ENCODE measurements at regions not wholly inside any gene's neighbourhood (a gene's known extent, or its start where the extent isn't known, plus 50 kb on each side); places are given as distances from the start of the nearest gene placed in this dataset.

- ChIA-PET POLR2A (no interaction called here), CTCF (no interaction called here)
- intact Hi-C loops (cut with micrococcal nuclease), result no loop called here
- DNase-seq, result no peak
- Mint-ChIP-seq H3K27ac (no peak overlapping the region), H3K4me3 (no peak overlapping the region), H3K27me3 (no peaks in the 10 kb centered on the region), H3K9me3 (ENCODE audit: insufficient read depth) (no peaks in the 10 kb centered on the region), H3K4me1 (no peaks in the 10 kb centered on the region)
- Histone ChIP-seq H3K9me3 (ENCODE audit: control extremely low read depth in 1 of 3, control insufficient read depth in 2 of 3, insufficient read depth in 1 of 3, low read length in 2 of 3) (no peaks in the 10 kb centered on the region), H3K4me3 (ENCODE audit: control extremely low read depth in 1 of 5, extremely low read depth in 1 of 5, insufficient read depth in 1 of 5, low read depth in 2 of 5, low read length in 4 of 5) (no peak overlapping the region), H3K27me3 (replicated peaks in 1 of 4; ENCODE audit: control extremely low read depth in 1 of 4, control insufficient read depth in 3 of 4, insufficient read depth in 4 of 4, low read length in 3 of 4) (no peaks in the 10 kb centered on the region), H4K20me1 (ENCODE audit: control insufficient read depth, insufficient read depth, low read length, poor library complexity, severe bottlenecking) (no peaks in the 10 kb centered on the region), H3K79me2 (ENCODE audit: control insufficient read depth, insufficient read depth, low read length) (no peaks in the 10 kb centered on the region), H3K4me1 (ENCODE audit: control insufficient read depth in 2 of 2, insufficient read depth in 2 of 2, low read length in 2 of 2) (no peaks in the 10 kb centered on the region), H2AFZ (ENCODE audit: insufficient read depth, low read depth, low read length, poor library complexity, severe bottlenecking) (no peak overlapping the region), H3K27ac (ENCODE audit: low read length in 2 of 2) (no peak overlapping the region), H3K9ac (ENCODE audit: low read length) (no peak overlapping the region), H3K4me2 (replicated peaks; ENCODE audit: low read depth, low read length, poor library complexity, severe bottlenecking) (no peak overlapping the region), H3K36me3 (replicated peaks in 1 of 2; ENCODE audit: control extremely low read depth in 1 of 2, control insufficient read depth in 1 of 2, extremely low read depth in 1 of 2, insufficient read depth in 2 of 2, low read length in 1 of 2) (no peaks in the 10 kb centered on the region)
- WGBS (ENCODE audit: insufficient coverage), result 83% methylated on average over 1 of the region's 3 CpGs
- TF ChIP-seq, protein P1, sequence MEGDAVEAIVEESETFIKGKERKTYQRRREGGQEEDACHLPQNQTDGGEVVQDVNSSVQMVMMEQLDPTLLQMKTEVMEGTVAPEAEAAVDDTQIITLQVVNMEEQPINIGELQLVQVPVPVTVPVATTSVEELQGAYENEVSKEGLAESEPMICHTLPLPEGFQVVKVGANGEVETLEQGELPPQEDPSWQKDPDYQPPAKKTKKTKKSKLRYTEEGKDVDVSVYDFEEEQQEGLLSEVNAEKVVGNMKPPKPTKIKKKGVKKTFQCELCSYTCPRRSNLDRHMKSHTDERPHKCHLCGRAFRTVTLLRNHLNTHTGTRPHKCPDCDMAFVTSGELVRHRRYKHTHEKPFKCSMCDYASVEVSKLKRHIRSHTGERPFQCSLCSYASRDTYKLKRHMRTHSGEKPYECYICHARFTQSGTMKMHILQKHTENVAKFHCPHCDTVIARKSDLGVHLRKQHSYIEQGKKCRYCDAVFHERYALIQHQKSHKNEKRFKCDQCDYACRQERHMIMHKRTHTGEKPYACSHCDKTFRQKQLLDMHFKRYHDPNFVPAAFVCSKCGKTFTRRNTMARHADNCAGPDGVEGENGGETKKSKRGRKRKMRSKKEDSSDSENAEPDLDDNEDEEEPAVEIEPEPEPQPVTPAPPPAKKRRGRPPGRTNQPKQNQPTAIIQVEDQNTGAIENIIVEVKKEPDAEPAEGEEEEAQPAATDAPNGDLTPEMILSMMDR (IDR thresholded peaks at IDR 0.05), result no peak
- no peak for TF ChIP-seq EZH2 (IDR thresholded peaks at IDR 0.05; ENCODE audit: borderline replicate concordance, insufficient read depth, low read depth, low read length, poor library complexity, severe bottlenecking)
- no peak for ATAC-seq (ENCODE audit: low read depth)
Measured at GRCh38 chr18:29087616-29088246, 910.8 kb upstream of the CDH2 start.

DNA sequence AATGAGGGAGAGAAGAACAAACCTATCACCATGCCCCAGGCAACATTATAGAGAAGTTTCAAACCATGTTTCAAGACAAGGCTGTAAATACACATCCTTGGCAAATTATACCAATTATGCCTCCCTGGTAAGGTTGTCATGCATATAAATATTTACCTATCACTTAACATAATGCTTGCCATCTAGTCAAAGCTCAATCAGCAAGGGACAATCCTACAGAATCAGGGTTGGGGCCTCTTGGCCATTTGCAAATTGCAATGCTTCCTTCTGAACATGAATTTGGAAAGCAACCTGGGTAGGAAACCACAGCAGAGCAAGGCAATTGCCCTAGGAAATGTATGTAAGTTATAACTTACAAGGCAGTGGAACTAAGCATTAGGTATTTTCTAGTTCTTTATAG is 907.2 kb upstream of the CDH2 start:
- Histone ChIP-seq H3K9ac (ENCODE audit: low read length) (no peak overlapping the region), H3K79me2 (ENCODE audit: control insufficient read depth, insufficient read depth, low read length) (no peaks in the 10 kb centered on the region), H3K4me1 (ENCODE audit: control insufficient read depth in 2 of 2, insufficient read depth in 2 of 2, low read length in 2 of 2) (no peaks in the 10 kb centered on the region), H3K27me3 (replicated peaks in 1 of 4; ENCODE audit: control extremely low read depth in 1 of 4, control insufficient read depth in 3 of 4, insufficient read depth in 4 of 4, low read length in 3 of 4) (no peaks in the 10 kb centered on the region), H2AFZ (ENCODE audit: insufficient read depth, low read depth, low read length, poor library complexity, severe bottlenecking) (no peak overlapping the region), H3K4me2 (replicated peaks; ENCODE audit: low read depth, low read length, poor library complexity, severe bottlenecking) (no peak overlapping the region), H3K4me3 (ENCODE audit: control extremely low read depth in 1 of 5, extremely low read depth in 1 of 5, insufficient read depth in 1 of 5, low read depth in 2 of 5, low read length in 4 of 5) (no peak overlapping the region), H3K27ac (ENCODE audit: low read length in 2 of 2) (no peak overlapping the region), H3K36me3 (replicated peaks in 1 of 2; ENCODE audit: control extremely low read depth in 1 of 2, control insufficient read depth in 1 of 2, extremely low read depth in 1 of 2, insufficient read depth in 2 of 2, low read length in 1 of 2) (no peaks in the 10 kb centered on the region), H4K20me1 (ENCODE audit: control insufficient read depth, insufficient read depth, low read length, poor library complexity, severe bottlenecking) (no peaks in the 10 kb centered on the region), H3K9me3 (ENCODE audit: control extremely low read depth in 1 of 3, control insufficient read depth in 2 of 3, insufficient read depth in 1 of 3, low read length in 2 of 3) (no peaks in the 10 kb centered on the region)
- Mint-ChIP-seq H3K27me3 (no peaks in the 10 kb centered on the region), H3K27ac (no peak overlapping the region), H3K4me3 (no peak overlapping the region), H3K4me1 (no peaks in the 10 kb centered on the region), H3K9me3 (ENCODE audit: insufficient read depth) (no peaks in the 10 kb centered on the region)
- ChIA-PET POLR2A (no interaction called here), CTCF (no interaction called here)
- DNase-seq, result no peak
- intact Hi-C loops (cut with micrococcal nuclease), result no loop called here
- TF ChIP-seq, protein P1 (IDR thresholded peaks at IDR 0.05), result no peak
- TF ChIP-seq EZH2 (IDR thresholded peaks at IDR 0.05; ENCODE audit: borderline replicate concordance, insufficient read depth, low read depth, low read length, poor library complexity, severe bottlenecking), result no peak
- ATAC-seq (ENCODE audit: low read depth), result no peak

Measured in B cell (primary cell).